GM18505 (cell line): ENCODE measurements at regions not wholly inside any gene's neighbourhood (a gene's known extent, or its start where the extent isn't known, plus 50 kb on each side); places are given as distances from the start of the nearest gene placed in this dataset.
"Not testable (repeated sequence)": the region's sequence is repeated elsewhere in the genome, so short reads cannot be mapped to it uniquely, and the experiment has no call there.

ENCODE experiments used
- ATAC-seq: cut with Tn5 transposase; IDR thresholded peaks from one replicate; pipeline ENCODE4 v1.9.1; 2021; ENCODE audit not compliant: unreplicated experiment
- POLR2A ChIP-seq: IDR thresholded peaks from 4 replicates; pipeline ENCODE4 v1.6.1; 2011; ENCODE audit warnings: borderline replicate concordance; ENCODE audit not compliant: insufficient read depth, insufficient read length; ENCODE audit errors: extremely low read depth

GRCh38 chr4:45467157-45467556, 656.7 kb downstream of the GABRG1 start:
- no peak for ATAC-seq

GRCh38 chr4:45460157-45460556, 663.7 kb downstream of the GABRG1 start:
- ATAC-seq, result not testable (repeated sequence)

More at GRCh38 chr4:45467157-45467556, 656.7 kb downstream of the GABRG1 start:
- TF ChIP-seq POLR2A, result no peak

- no peak for TF ChIP-seq POLR2A
- no peak for ATAC-seq
These were observed 668.6 kb downstream of the GABRG1 start for GRCh38 chr4:45455217-45455616.

GRCh38 chr4:45453258-45453853, 670.5 kb downstream of the GABRG1 start:
- TF ChIP-seq POLR2A, result no peak
- no peak for ATAC-seq

GRCh38 chr4:45442466-45442865, 681.4 kb downstream of the GABRG1 start:
- TF ChIP-seq POLR2A, result no peak
- ATAC-seq, result no peak

GRCh38 chr4:45438047-45438446, 685.8 kb downstream of the GABRG1 start:
- ATAC-seq, result no peak
- TF ChIP-seq POLR2A, result no peak

- no peak for TF ChIP-seq POLR2A
- ATAC-seq, result no peak
These were observed 686.5 kb downstream of the GABRG1 start for GRCh38 chr4:45437381-45437780.

- ATAC-seq, result no peak
These were observed 698.7 kb downstream of the GABRG1 start for GRCh38 chr4:45425135-45425534.

GRCh38 chr4:45423896-45424295, 697.5 kb upstream of the GNPDA2 start:
- TF ChIP-seq POLR2A, result no peak
- no peak for ATAC-seq

More at GRCh38 chr4:45425135-45425534, 698.7 kb downstream of the GABRG1 start:
- TF ChIP-seq POLR2A, result no peak

- not testable (repeated sequence) for ATAC-seq
These were observed 693.8 kb upstream of the GNPDA2 start for GRCh38 chr4:45420091-45420674.

GRCh38 chr4:45410701-45411210, 684.4 kb upstream of the GNPDA2 start:
- TF ChIP-seq POLR2A, result no peak
- ATAC-seq, result no peak

GRCh38 chr4:45409536-45409935, 683.2 kb upstream of the GNPDA2 start:
- ATAC-seq, result no peak
- TF ChIP-seq POLR2A, result no peak

GRCh38 chr4:45408996-45409395, 682.6 kb upstream of the GNPDA2 start:
- TF ChIP-seq POLR2A, result no peak
- ATAC-seq, result no peak

- no peak for TF ChIP-seq POLR2A
- no peak for ATAC-seq
These were observed 672.8 kb upstream of the GNPDA2 start for GRCh38 chr4:45399116-45399515.
